RCC 7860 (cell line): ENCODE measurements at regions not wholly inside any gene's neighbourhood (a gene's known extent, or its start where the extent isn't known, plus 50 kb on each side); places are given as distances from the start of the nearest gene placed in this dataset.

Experiments
- DNase-seq: peaks from one replicate; pipeline ENCODE4 v3.0.0-alpha.2; 2015; ENCODE audit warnings: low spot score
- FAIRE-seq: peaks from 2 replicates; lab custom pipeline; 2012; peaks lifted over from hg19 to GRCh38; lab: Jason Lieb, UNC

DNA sequence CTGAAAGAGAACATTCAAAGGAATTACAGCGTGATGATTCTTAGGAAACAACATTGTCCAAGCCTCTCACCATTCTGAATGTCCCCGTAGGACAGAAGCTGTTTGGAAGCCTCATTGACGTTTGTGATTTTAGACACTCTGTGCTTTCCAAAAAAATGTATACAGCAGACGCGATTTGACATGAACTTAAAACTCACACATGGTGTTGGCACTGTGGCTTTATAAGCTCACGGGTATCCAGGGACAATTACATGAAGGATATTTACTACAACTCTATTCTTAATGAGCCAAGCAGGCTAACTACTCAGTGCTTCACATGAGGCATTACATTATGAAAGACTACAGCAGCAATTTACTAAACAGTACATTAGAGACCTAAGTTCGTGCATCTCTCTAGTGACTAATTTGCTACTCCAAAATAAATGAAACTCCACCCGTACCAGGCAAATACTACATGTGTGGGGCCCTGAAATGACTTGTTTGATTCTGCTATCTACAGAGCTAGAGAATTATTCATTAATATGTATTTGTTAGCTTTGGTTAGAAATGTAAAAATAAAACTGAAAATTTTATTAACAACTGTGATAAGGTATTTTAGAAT, 620.7 kb downstream of the SPRY1 start:
- DNase-seq (no peak), FAIRE-seq (no peak)

DNA sequence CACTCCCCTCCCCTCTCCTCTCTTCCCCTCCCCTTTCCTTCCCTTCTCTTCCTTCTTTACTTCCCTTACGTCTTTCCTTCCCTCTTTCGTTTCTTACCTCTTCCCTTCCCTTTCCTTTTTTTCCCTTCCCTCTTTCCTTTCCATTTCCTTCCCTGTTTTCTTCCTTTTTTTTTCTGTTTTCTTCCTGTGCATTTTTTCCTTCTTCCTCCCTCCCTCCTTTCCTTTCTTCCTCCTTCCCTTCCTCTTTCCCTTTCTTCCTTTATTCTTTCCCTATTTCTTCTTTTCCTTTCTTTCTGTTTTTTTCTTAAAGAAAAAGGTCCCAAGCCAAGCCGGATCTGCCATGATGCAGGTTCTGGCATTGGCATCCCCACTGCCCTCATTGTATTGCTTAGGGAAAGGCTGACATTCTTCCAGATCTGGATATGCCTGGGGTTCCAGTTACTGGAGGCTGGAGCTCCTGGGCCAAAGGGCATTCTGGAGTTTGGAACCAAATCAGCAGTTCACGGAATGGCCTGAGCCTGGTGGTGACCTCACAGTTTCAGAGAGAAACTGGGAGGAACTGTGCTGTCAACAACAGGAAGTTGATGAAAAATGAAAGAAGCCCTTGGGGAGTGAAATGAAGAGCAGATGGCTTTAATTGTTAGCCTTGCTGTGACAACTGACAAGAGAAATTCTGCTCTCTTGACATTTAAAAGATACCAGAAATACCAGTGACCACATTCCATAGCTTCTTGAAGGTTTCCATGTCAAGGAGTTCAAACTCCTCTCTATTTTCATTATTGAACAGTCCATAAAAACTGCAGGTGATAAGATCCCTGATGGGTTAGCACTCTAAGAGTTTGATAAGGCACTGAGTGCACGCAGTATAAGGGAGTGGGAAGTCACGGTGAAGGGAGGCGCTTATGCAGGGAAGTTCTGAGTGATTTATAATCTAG, 622.1 kb downstream of the SPRY1 start:
- no peak for DNase-seq

DNA sequence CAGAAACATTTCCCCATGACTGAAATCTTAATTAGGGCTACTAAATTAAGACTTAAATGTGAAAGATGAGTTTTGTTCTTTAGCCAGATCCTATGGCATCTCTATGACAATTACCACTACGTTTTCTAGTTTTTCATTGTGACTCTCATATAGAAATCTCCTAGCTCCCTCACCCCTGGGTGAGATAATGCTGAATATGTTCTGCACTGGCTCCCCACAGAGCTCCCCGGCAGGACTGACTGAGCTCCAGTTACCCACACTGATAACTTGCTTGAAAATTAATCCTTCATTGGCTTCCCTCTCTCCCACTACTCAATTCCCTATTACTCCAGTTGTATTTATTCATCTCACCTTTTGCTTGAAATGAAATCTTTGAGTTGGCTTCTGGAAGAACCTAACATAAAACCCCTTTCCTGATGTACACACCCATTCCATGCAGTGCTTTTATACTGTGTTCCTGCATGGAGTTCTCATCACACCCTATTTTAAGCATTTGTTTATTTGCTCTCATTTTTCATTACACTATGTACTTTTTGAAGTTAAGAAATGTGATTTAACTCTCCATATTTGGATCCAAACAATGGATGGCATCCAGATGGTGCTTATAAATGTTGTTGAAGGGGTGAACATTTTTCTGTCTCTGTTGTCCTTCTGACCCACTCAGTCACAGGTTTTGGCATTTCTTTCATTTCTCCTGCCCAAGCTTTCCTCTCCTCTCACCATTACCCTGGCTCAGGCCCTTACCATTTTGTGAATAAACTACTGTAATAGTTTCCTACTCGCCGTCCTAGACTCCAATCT, 623.4 kb downstream of the SPRY1 start:
- FAIRE-seq (no peak), DNase-seq (no peak)

More for the DNA sequence above, 622.1 kb downstream of the SPRY1 start:
- no peak for FAIRE-seq

DNA sequence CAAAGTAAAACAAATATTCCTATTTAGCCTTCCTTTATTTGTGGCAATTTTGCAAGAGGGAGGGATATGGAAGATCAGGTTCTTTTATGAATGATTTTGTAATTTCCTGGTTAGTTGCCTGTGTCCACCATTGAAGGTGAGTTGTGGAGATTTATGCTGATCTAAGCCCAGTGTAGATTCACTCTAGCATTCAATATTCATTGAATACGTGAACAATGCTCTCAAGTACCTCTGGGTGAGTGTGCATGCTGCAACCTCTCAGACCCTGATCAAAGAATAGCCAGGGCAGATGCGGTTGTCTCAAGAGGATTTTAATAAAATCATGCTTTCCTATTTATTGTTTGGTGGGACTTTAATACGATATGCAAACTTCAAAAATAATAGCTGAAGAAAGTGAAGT, 628.4 kb downstream of the SPRY1 start:
- FAIRE-seq: no peak
- DNase-seq: no peak

DNA sequence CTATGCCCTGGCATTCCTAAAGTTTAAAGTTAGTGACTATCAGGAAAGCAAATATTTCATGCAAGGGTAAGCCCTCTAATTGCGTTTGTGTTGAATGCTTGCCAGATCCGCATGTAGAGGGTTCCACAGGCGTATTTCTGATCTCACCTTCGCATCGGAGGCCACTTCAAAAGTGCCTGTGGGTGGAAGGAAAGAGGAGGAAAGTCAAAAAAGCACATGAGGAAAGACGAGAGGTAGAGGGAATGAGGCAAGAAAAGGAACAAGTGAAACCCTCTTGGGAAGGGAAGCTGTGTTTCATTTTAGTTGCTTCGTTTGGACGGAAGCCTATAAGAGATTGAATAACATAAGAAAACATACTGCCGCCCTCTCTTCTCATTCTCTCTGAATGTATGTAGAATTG, 628.8 kb downstream of the SPRY1 start:
- FAIRE-seq (no peak), DNase-seq (no peak)

DNA sequence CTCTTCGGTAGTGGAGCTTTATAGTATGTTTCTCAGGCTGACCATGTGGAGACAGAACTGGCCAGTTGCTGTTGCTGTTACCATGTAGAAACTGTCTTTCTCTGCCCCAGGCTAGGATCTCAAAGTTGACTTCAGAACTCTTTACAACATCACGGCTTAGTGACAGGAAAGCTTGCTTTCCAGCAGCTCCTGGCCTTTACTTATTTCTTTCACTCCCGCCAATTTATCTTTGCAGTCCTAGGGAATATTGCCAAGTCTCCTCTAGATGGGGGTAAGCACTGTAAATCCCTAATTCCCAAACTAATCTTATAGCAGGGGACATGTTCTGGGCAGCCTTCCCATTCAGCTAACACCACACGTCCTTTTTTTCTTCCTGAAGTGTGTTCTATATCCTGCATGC, 631.6 kb downstream of the SPRY1 start:
- DNase-seq: no peak
- no peak for FAIRE-seq

DNA sequence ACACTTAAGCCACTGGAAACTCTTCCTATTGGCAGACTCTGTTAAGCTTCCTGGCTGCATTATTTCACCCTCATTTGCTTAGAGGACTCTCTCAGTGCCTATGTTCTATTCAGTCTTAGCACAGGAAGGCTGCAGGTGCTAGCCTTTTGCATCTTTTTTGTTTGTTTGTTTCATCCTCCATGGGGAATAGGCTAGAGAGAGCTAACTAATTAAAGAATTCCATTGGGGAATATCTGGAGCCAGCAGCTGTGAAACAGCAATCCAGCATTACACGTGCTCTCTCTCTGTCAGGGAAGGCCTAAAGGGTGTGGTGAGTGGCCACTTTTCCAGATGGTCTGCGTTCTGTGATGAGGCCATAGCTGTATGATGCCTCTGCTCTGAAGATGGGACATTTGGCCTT, 633.6 kb downstream of the SPRY1 start:
- FAIRE-seq (no peak), DNase-seq (no peak)

DNA sequence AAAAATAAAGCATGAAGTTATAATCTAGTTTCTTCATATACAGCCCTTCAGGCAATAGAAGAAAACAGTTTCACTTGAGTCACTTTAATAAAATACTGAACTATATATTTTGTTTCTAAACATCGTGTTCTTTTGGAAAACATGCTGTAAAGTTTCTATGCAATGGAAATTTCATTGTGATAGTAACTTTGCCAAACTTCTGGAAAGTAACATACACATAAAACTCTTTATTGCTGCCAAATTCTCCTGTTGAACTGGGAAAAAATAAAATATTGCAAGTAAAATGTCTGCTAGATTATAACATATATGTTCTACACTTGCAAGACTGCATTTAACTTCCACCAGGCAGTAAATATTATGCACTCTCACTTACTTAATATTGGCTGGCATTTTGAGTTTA, 635.4 kb downstream of the SPRY1 start:
- no peak for DNase-seq
- FAIRE-seq: no peak

DNA sequence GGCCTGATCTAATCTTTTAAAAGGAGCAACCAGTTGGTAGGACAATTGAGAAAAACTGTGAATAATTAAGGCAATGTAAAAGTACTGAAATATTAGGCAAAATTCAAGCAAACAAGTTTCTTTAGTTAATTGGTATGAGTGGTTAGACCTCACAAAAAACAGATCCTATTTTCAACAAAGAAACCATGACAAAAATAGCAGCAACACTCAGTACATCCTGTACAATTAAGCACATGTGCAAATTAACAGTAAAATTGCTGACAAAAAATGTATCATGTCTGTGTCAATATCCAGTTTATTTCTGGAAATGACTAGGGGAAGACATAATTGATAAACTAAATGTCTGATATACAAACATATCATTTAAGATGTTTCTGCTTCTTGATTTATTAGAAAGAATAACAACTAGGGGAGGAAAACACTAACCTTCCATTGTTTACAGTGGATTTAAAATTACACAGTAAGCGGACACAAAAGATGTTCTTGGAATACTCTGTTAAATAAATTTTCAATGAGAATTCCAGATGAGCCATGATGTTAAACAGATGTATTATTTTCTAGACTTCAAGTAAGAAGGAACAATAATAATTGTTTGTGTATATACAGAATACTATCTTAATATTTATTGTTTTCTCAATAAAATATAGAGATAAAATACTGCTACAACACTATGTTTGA, 638.9 kb downstream of the SPRY1 start:
- no peak for FAIRE-seq

DNA sequence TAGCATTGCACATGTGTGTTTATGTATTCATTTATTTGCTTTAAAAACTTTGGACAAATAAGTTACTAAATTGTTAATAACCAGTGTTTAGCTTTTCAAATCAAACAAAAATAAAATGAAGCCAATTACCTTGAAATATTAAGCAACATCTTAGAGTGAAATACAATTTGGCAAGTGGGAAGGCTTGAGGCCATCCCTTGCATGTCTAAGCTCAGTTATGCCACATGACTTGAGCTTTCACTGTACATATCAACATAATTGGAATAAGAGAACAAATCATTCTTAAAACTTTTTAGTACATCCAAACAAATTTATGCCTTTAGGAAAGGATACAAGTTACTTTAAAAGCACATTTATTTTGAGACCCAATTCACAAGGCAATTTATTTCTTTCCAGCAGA, 640.6 kb downstream of the SPRY1 start:
- FAIRE-seq: no peak

More for the DNA sequence above, 638.9 kb downstream of the SPRY1 start:
- DNase-seq: no peak

DNA sequence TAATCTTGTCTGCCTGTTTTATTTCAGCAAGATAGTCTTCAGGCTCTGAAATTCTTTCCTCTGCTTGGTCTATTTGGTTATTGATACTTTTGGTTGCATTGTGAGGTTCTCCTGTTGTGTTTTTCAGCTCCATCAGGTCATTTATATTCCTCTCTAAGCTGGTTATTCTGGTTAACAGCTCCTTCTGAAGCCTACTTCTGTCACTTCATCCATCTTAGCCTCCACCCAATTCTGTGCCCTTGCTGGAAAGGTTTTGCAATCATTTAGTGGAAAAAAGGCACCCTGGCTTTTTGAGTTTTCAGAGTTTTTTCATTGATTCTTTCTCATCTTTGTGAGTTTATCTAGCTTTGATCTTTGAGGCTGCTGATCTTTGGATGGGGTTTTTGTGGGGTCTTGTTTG, 647.7 kb downstream of the SPRY1 start:
- no peak for DNase-seq
- no peak for FAIRE-seq

More for the DNA sequence above, 640.6 kb downstream of the SPRY1 start:
- DNase-seq: no peak

DNA sequence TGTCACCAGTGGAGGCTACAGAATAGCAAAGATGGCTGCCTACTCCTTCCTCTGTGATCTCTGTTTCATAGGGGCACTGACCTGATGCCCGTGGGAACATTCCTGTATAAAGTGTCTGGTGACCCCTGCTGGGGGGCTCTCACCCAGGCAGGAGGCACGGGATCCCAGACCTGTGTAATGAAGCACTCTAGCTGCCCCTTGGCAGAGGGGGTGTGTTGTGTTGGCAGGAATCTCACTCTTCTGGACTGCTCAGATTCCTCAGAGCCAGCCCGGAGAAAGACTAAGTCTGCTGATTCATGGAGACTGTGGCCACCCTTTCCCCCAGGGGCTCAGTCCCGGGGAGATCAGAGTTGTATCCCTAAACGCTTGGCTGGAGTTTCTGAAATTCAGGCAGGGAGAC, 648.3 kb downstream of the SPRY1 start:
- FAIRE-seq: no peak
- DNase-seq: no peak

DNA sequence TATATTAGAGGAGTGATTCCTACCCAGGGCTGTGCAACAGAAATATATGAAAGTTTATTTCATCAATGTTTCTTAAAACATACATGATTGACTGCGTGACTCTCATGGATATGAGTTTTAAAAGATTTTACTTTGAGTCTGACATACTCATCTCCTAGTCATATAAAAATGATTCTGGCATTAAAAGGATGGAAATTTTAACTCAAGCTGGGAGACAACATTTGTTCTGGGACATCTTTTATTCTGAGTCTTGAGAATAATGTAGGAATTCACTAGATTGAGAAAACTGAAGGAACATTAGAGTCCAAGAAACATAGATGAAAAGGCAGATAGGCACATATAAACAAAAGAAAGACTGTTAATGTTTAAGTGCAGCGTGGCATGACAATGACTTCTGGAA, 649.6 kb downstream of the SPRY1 start:
- FAIRE-seq: no peak
- no peak for DNase-seq

DNA sequence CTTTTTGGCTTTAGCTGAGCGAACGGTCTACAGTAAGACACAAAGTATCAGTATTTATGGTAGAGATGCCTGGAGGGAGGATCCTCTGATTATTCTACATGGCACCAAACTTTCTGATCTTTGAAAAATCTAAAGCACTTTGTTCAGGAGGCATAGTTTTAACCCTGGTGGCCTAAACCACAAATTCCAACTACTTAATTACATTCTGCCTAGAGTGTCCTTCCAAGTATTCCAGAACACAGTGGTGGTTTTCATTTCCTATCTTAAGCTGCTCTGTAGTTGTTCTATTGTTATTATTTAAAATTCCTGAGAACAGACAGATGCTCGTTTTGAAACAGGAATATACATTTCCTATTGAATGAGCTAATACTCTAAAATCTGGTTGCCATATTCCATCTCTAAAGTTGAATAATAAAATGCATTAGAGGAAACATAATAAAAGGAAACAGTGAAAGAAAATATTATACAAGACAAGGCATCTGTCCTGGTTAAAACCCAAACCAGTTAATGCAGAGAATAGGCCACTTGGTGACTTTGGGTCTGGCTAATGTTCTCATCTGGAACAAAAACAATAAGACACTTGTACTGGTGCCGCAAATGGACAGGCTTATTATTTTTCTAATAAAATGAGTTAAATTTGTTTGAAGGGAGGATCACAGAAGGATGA, 657.4 kb downstream of the SPRY1 start:
- DNase-seq (no peak), FAIRE-seq (no peak)

DNA sequence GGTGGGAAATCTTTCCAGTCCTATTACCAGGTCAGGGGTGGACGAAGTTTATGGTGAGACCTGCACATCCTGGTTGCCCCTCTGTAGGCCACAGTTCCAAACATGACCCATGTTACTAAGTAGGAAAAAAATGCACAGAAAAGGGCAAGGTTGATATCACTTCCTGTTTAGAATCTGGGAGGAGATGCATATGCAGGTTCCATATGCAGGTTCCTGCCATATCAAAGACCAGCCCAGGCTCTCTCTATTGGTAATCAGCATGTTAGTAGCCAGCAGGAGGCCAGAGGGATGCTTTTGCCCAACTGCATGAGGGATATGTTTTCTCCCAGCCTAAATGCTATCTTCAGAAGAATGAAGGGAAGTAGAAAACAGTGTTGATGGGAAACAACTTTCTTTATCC, 657.2 kb downstream of the ANKRD50 start:
- FAIRE-seq (no peak), DNase-seq (no peak)

DNA sequence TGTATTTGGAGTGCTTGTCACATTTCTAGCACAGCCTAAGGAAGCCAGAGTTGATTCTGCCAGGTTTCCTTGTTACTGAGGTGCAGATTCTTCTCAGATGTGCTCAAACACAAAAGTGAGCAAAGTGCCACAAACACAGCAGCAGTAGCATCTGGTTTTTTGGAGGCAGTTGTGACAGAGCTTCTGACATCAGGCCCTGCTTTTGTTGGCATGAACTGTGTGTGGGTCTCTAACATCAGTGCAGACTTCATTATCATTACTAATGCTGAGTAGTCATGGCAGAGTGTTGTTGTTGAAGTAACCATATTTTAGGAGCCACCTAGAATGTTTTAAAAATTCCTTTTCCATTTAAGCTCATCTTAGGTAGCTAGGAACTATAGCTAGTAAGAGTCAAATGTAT, 656.6 kb downstream of the ANKRD50 start:
- FAIRE-seq: no peak

DNA sequence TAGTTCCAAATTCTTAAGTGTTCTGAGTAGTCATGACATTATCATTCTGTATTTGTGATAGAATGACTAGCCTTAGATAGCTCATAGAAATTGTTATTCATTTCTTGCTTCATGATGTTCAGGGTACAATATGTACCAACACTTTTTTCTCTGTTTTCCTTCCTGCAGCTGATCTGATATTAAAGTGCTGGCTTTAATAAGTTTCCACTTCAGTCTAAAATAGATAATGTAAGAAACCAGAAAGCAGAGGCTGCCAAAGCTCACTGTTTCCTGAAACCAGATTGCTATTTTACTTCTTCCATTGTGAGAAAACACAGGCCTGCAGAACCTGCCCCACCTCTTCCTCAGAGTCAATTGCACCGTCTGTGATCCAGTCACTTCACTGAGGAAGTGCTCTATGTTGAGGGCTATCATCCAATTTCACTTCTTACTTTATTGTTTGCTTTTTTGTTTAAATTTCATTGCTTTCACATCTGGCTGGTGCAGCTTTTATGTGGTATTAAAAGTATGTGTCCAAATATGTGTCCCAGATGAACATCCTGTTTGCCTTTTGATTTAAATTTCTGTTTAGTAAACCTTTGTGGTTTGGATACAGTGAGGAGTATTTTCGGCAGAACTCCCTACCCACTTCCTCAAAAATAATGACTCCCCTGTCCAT, 652.1 kb downstream of the ANKRD50 start:
- FAIRE-seq (no peak), DNase-seq (no peak)

More for the DNA sequence above, 656.6 kb downstream of the ANKRD50 start:
- no peak for DNase-seq

DNA sequence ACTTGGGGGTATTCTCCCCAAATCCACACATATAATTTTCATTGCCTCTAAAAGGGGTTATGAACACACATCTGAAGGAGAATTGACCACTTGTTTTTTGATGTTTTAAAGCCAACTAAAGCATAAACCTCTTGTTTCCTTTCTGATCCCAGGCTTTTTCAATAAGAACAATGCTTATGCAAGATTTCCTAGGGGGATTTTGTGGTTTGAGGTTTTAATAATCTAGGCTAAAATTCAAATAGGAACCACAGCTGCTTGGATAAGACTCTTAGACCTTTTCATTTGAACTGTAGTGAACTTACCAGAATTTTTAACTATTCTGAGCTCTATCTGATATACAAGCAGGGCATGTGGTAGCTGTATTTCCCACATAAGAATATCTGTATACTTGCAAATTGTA, 651.1 kb downstream of the ANKRD50 start:
- FAIRE-seq (no peak), DNase-seq (no peak)

DNA sequence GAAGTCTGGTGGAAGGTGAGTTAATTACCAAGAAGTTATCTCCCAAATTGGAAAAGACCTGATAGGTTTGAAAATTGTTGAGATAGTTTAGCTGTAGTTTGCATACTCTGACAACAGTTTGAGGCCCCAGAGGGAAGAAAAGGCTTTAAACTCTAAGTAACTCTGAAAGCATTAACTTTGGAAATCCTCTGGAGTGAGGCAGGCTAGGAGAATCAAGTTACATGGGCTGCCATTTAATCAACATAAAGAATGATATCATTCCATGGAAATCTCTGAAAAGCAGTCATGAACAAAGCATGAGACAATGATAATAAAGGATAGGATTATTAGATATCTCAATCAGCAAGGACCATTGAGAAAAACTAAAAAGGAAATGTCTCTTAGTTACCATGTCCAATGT, 647.1 kb downstream of the ANKRD50 start:
- DNase-seq: no peak
- FAIRE-seq: no peak

DNA sequence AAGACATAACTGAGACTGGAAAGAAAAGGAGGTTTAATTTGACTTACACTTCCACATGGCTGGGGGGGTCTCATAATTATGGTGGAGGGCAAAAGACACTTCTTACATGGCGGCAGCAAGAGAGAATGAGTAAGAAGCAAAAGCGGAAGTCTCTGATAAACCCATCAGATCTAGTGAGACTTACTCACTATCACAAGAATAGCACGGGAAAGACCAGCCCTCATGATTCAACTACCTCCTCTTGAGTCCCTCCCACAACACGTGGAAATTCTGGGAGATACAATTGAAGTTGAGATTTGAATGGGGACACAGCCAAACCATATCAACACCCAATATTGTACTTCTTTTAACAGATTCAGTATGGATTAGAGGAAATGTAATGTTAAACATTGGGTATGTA, 646.6 kb downstream of the ANKRD50 start:
- DNase-seq: no peak
- FAIRE-seq: no peak
